ENCODE measurements at regions not wholly inside any gene's neighbourhood (a gene's known extent, or its start where the extent isn't known, plus 50 kb on each side); places are given as distances from the start of the nearest gene placed in this dataset.

GRCh38 chr6:27688014-27688586, 215.2 kb upstream of the ZNF184 start (continued):
- 0 out of 2 replicates have a peak, but pooled peaks have one; percentile 52 for TF ChIP-seq GTF3A (CRISPR knock-in tag; conservative IDR thresholded peaks at IDR 0.05)
- peak; percentile 77 for TF ChIP-seq ZNF816 (CRISPR knock-in tag; IDR thresholded peaks at IDR 0.05; ENCODE audit: borderline replicate concordance)
- peak; percentile 92 for TF ChIP-seq ZNF607 (CRISPR knock-in tag; IDR thresholded peaks at IDR 0.05; ENCODE audit: borderline replicate concordance)
- TF ChIP-seq, protein P1, sequence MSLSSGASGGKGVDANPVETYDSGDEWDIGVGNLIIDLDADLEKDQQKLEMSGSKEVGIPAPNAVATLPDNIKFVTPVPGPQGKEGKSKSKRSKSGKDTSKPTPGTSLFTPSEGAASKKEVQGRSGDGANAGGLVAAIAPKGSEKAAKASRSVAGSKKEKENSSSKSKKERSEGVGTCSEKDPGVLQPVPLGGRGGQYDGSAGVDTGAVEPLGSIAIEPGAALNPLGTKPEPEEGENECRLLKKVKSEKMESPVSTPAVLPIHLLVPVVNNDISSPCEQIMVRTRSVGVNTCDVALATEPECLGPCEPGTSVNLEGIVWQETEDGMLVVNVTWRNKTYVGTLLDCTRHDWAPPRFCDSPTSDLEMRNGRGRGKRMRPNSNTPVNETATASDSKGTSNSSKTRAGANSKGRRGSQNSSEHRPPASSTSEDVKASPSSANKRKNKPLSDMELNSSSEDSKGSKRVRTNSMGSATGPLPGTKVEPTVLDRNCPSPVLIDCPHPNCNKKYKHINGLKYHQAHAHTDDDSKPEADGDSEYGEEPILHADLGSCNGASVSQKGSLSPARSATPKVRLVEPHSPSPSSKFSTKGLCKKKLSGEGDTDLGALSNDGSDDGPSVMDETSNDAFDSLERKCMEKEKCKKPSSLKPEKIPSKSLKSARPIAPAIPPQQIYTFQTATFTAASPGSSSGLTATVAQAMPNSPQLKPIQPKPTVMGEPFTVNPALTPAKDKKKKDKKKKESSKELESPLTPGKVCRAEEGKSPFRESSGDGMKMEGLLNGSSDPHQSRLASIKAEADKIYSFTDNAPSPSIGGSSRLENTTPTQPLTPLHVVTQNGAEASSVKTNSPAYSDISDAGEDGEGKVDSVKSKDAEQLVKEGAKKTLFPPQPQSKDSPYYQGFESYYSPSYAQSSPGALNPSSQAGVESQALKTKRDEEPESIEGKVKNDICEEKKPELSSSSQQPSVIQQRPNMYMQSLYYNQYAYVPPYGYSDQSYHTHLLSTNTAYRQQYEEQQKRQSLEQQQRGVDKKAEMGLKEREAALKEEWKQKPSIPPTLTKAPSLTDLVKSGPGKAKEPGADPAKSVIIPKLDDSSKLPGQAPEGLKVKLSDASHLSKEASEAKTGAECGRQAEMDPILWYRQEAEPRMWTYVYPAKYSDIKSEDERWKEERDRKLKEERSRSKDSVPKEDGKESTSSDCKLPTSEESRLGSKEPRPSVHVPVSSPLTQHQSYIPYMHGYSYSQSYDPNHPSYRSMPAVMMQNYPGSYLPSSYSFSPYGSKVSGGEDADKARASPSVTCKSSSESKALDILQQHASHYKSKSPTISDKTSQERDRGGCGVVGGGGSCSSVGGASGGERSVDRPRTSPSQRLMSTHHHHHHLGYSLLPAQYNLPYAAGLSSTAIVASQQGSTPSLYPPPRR (CRISPR knock-in tag; IDR thresholded peaks at IDR 0.05; ENCODE audit: borderline replicate concordance) = peak; percentile 38; the same call in 1 of the 2 replicates
- TF ChIP-seq ZNF124 (CRISPR knock-in tag; IDR thresholded peaks at IDR 0.05) = peak; percentile 92
- TF ChIP-seq GPBP1L1 (CRISPR knock-in tag; IDR thresholded peaks at IDR 0.05) = no peak
- TF ChIP-seq ZNF30 (CRISPR knock-in tag; IDR thresholded peaks at IDR 0.05) = no peak
- TF ChIP-seq TEAD2 (CRISPR knock-in tag; IDR thresholded peaks at IDR 0.05) = no peak; the same call in 1 of the 2 replicates
- no peak for TF ChIP-seq ATRX (CRISPR knock-in tag; IDR thresholded peaks at IDR 0.05; ENCODE audit: borderline replicate concordance)
- 0 out of 2 replicates have a peak, but pooled peaks have one; percentile 17 for TF ChIP-seq NFYB (CRISPR knock-in tag; IDR thresholded peaks at IDR 0.05)
- TF ChIP-seq ATM (IDR thresholded peaks at IDR 0.05; ENCODE audit: borderline replicate concordance) = no peak
- TF ChIP-seq ZNF264 (CRISPR knock-in tag; IDR thresholded peaks at IDR 0.05) = peak; percentile 89; the same call in 1 of the 2 replicates
- TF ChIP-seq ZNF281 (CRISPR knock-in tag; IDR thresholded peaks at IDR 0.05; ENCODE audit: borderline replicate concordance) = no peak; the same call in 1 of the 2 replicates
- no peak for TF ChIP-seq CEBPB (IDR thresholded peaks at IDR 0.05; ENCODE audit: borderline replicate concordance, low read depth, low read length)
- peak; percentile 66 for TF ChIP-seq FOSL2 (CRISPR knock-in tag; IDR thresholded peaks at IDR 0.05)
- peak; percentile 69 for TF ChIP-seq ARNT2 (CRISPR knock-in tag; IDR thresholded peaks at IDR 0.05; ENCODE audit: low read depth)
- no peak for TF ChIP-seq ZNF207 (IDR thresholded peaks at IDR 0.05; ENCODE audit: borderline replicate concordance)
- TF ChIP-seq ZNF605 (CRISPR knock-in tag; IDR thresholded peaks at IDR 0.05) = peak; percentile 64; the same call in 1 of the 2 replicates

All from HepG2 (cell line).